Upper lobe of right lung (tissue), 1 donor: ENCODE measurements at regions not wholly inside any gene's neighbourhood (a gene's known extent, or its start where the extent isn't known, plus 50 kb on each side); places are given as distances from the start of the nearest gene placed in this dataset.

Experiments
- ATAC-seq: fragments of 200-7000 bp; cut with Tn5 transposase; one replicate; pipeline ENCODE4 v1.9.1; 2020; ENCODE audit warnings: mild to moderate bottlenecking, moderate library complexity
- DNase-seq: peaks from one replicate; pipeline ENCODE4 v3.0.0-alpha.2; 2020
- H3K27ac ChIP-seq: fragments of 200-600 bp; one replicate; pipeline ENCODE4 v1.8.0; 2022
- H3K27me3 ChIP-seq: fragments of 200-600 bp; one replicate; pipeline ENCODE4 v1.8.0; 2022; ENCODE audit warnings: mild to moderate bottlenecking
- H3K36me3 ChIP-seq: fragments of 200-600 bp; one replicate; pipeline ENCODE4 v1.8.0; 2022
- H3K4me1 ChIP-seq: fragments of 200-600 bp; one replicate; pipeline ENCODE4 v1.8.0; 2022
- H3K4me3 ChIP-seq: fragments of 200-600 bp; one replicate; pipeline ENCODE4 v1.8.0; 2022; ENCODE audit warnings: mild to moderate bottlenecking
- H3K9me3 ChIP-seq: fragments of 200-600 bp; one replicate; pipeline ENCODE4 v1.8.0; 2022
- intact Hi-C: fragments of 100-400 bp; cut with DNase I; formaldehyde crosslinking; loops from one replicate; pipeline ENCODE4 v1.11.0; 2022
- TF ChIP-seq, protein P1 (sequence below): fragments of 200-600 bp; IDR thresholded peaks from one replicate; pipeline ENCODE4 v1.8.0; 2022; ENCODE audit warnings: antibody characterized with exemption
- donor health status: DM: no; HTN: yes; CAD: no; lungs with severe emphysema.

DNA sequence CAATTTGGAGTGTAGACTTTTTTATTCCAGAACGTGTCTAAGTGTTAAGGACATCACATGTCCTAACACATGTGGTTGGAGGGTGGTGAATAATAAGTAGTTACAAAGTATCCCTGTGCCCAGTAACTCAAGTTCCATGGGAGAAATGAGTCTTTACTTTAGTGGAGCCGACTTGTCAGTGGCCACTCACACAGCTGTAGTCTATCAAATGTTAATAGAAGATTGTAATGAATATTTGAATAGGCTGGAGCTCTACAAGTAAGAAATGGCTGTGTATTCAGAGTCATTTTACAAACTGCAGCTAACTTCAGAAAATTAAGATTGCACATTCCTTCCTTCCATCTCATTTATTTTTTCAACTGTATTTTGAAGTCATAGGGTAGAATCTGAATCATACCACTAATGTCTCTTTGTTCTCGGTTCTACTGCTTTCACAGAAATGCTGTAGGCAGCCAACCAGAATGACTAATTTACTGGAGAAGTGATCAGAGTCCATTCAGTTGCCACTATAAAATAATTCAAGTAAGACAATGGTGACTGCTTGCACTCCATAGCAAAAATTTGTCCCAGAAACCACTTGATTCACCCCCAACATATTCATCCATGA is 394.8 kb downstream of the NR2F1-AS1 start:
- no peaks in the 10 kb centered on the region for H3K4me1 ChIP-seq
- no peak overlapping the region for H3K27ac ChIP-seq
- no peaks in the 10 kb centered on the region for H3K36me3 ChIP-seq
- intact Hi-C loops: no loop called here
- DNase-seq: no peak
- H3K4me3 ChIP-seq: no peak overlapping the region
- H3K27me3 ChIP-seq: no peaks in the 10 kb centered on the region
- TF ChIP-seq, protein P1, sequence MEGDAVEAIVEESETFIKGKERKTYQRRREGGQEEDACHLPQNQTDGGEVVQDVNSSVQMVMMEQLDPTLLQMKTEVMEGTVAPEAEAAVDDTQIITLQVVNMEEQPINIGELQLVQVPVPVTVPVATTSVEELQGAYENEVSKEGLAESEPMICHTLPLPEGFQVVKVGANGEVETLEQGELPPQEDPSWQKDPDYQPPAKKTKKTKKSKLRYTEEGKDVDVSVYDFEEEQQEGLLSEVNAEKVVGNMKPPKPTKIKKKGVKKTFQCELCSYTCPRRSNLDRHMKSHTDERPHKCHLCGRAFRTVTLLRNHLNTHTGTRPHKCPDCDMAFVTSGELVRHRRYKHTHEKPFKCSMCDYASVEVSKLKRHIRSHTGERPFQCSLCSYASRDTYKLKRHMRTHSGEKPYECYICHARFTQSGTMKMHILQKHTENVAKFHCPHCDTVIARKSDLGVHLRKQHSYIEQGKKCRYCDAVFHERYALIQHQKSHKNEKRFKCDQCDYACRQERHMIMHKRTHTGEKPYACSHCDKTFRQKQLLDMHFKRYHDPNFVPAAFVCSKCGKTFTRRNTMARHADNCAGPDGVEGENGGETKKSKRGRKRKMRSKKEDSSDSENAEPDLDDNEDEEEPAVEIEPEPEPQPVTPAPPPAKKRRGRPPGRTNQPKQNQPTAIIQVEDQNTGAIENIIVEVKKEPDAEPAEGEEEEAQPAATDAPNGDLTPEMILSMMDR: no peak
- no peaks in the 10 kb centered on the region for H3K9me3 ChIP-seq
- ATAC-seq: no peak

DNA sequence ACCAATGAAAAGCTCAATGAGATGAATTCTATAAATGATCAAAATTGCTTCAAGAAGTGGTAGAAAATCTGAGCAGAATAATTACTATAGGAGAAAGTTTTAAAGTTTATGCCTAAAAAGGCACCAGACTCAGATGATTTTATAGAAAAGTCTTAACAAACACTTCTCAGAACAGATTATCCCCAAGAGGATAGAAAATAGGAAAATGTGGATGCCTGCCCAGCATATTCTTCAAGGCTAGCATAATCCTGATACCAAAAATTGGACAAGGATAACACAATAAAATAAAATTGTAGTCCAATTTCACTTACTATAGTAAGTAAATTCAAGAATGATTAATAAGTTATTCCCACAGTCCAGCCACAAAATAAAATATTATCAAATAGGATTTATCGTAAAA is 397.0 kb downstream of the NR2F1-AS1 start:
- TF ChIP-seq, protein P1: no peak

DNA sequence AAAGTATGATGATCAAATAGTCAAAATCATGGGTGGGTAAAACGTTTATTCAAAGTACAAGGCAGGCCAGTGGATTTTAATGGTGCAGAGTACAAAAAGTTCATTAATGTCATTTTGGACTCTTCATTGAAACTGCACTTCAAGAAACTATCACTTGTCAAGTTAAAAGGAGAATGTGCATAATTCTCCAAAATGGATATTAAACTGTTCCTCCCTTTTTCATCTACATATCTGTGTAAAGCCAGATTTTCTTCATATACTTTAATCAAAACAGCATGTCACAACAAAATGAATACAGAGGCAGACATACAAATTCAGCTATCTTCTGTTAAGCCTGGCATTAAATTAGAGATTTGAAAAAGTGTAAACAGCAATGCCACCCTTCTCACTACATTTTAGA is 401.6 kb downstream of the NR2F1-AS1 start:
- ATAC-seq: no peak
- Histone ChIP-seq H3K4me1 (no peaks in the 10 kb centered on the region), H3K36me3 (no peaks in the 10 kb centered on the region), H3K27ac (no peak overlapping the region), H3K27me3 (no peaks in the 10 kb centered on the region), H3K4me3 (no peak overlapping the region), H3K9me3 (peaks cover 3% of the 10 kb centered on the region)
- TF ChIP-seq, protein P1: no peak
- no peak for DNase-seq
- intact Hi-C loops: no loop called here

More for the DNA sequence above, 397.0 kb downstream of the NR2F1-AS1 start:
- Histone ChIP-seq H3K4me1 (no peaks in the 10 kb centered on the region), H3K27ac (no peak overlapping the region), H3K27me3 (no peaks in the 10 kb centered on the region), H3K4me3 (no peak overlapping the region), H3K36me3 (no peaks in the 10 kb centered on the region), H3K9me3 (no peaks in the 10 kb centered on the region)
- ATAC-seq: no peak
- DNase-seq: no peak
- intact Hi-C loops: no loop called here

DNA sequence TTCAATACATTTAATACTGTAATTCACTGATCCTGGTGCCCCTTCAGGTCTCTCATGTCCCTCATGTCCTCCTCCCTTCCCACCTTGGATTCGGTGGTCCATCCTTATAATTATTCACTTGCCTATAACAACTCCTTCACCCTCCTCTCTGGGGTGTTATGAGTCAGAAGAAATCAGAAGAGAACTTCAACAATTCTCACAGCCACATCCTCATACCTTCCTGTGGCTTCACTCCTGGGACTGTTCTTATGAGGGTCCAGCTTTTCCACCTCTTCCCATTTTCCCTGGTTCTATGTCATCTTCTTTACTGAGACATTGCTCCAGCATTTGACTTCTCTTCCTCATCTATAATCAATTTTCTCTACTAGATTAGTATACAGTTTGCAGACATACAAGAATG is 406.1 kb downstream of the NR2F1-AS1 start:
- no peaks in the 10 kb centered on the region for H3K4me1 ChIP-seq
- H3K4me3 ChIP-seq: no peak overlapping the region
- H3K27ac ChIP-seq: no peak overlapping the region
- TF ChIP-seq, protein P1: no peak
- DNase-seq (no peak), ATAC-seq (no peak)
- peaks cover 3% of the 10 kb centered on the region for H3K9me3 ChIP-seq
- H3K27me3 ChIP-seq: no peaks in the 10 kb centered on the region
- intact Hi-C loops: no loop called here
- no peaks in the 10 kb centered on the region for H3K36me3 ChIP-seq

DNA sequence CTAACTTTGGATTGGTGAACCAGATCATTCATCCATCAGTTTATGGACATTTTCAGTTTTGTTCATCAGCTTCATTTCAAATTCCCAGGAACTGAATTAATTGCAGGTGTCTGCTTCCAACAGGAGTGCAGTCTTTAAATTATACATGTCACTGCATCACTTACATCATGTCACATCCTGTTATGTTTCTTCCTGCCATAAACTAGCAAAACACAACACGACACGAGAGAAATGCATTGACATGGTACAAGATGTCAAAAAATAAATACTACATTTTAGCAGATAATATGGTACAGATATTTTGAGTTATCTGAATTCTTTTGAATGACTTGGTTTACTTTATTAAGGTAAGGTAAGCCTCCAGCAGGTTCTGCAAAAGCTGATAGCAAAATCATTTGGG is 415.5 kb downstream of the NR2F1-AS1 start:
- TF ChIP-seq, protein P1: no peak
- DNase-seq (no peak), ATAC-seq (no peak)
- no peaks in the 10 kb centered on the region for H3K36me3 ChIP-seq
- H3K27me3 ChIP-seq: no peaks in the 10 kb centered on the region
- no peak overlapping the region for H3K4me3 ChIP-seq
- H3K27ac ChIP-seq: no peak overlapping the region
- intact Hi-C loops: no loop called here
- H3K4me1 ChIP-seq: peaks cover 23% of the 10 kb centered on the region
- no peaks in the 10 kb centered on the region for H3K9me3 ChIP-seq

DNA sequence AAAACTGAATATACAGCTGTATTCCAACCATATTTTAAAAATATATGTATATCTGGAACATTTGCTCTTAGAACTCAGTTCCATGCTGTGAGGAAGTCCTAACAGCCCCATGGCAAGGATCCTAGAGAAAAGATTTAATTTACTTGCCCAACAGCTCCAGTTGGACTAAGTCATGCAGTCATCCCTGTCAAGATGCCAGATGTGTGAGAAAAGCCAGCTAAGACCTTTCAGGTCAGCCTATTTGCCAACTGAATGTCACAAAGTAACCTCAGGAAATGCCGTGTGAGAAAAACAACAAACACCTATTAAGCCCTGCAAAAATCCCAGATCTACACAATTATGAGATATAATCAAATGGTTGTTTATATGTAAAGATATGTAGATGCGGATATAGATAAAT is 416.3 kb downstream of the NR2F1-AS1 start:
- Histone ChIP-seq H3K4me1 (peaks cover 23% of the 10 kb centered on the region), H3K27ac (no peak overlapping the region), H3K9me3 (no peaks in the 10 kb centered on the region), H3K36me3 (no peaks in the 10 kb centered on the region), H3K4me3 (no peak overlapping the region), H3K27me3 (no peaks in the 10 kb centered on the region)
- intact Hi-C loops: no loop called here
- DNase-seq (no peak), ATAC-seq (no peak)
- TF ChIP-seq, protein P1: no peak
